ENCODE measurements at regions not wholly inside any gene's neighbourhood (a gene's known extent, or its start where the extent isn't known, plus 50 kb on each side); places are given as distances from the start of the nearest gene placed in this dataset.

- H3K4me3 Mint-ChIP-seq, result no peak overlapping the region
- ATAC-seq (ENCODE audit: low read depth) (peak; percentile 52), DNase-seq (ENCODE audit: low spot score in 2 of 2) (no peak)
- H3K9me3 Mint-ChIP-seq, result no peaks in the 10 kb centered on the region
- no peaks in the 10 kb centered on the region for H3K36me3 Mint-ChIP-seq
- H3K27me3 Mint-ChIP-seq, result peaks cover 9% of the 10 kb centered on the region
- peaks cover 2% of the 10 kb centered on the region for H3K4me1 Mint-ChIP-seq
- no peak overlapping the region for H3K27ac Mint-ChIP-seq
Observed at GRCh38 chr2:176814740-176815367, 397.7 kb upstream of the HNRNPA3 start.

- Mint-ChIP-seq H3K27ac (no peak overlapping the region), H3K9me3 (no peaks in the 10 kb centered on the region), H3K36me3 (no peaks in the 10 kb centered on the region), H3K4me3 (no peak overlapping the region), H3K27me3 (peaks cover 13% of the 10 kb centered on the region), H3K4me1 (peaks cover 2% of the 10 kb centered on the region)
- no peak for DNase-seq (ENCODE audit: low spot score in 2 of 2)
- ATAC-seq (ENCODE audit: low read depth), result no peak
Observed at GRCh38 chr2:176817061-176817565, 395.5 kb upstream of the HNRNPA3 start.

- no peaks in the 10 kb centered on the region for H3K36me3 Mint-ChIP-seq
Observed at GRCh38 chr2:176818076-176818475, 394.5 kb upstream of the HNRNPA3 start.

DNA sequence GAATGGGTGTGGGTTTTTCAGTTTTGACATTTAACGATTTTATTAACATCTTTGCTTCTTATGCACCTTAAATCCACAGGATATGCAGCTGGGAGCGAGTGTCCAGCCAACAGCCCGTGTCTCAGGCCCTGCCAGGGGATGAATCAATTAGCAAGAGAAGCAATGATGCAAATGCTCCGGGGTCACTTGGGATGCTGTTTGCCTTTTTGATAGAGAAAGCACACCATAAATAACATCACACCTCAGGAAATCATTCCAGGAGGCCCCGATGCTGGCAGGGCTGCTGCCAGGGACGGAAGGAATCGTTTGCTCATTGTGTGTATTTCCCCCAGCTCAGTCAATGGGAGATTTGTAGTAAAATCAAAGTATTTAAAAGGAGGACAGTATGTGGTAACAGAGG lies 394.0 kb upstream of the HNRNPA3 start:
- H3K27me3 Mint-ChIP-seq, result peaks cover 13% of the 10 kb centered on the region
- H3K9me3 Mint-ChIP-seq, result no peaks in the 10 kb centered on the region
- no peaks in the 10 kb centered on the region for H3K36me3 Mint-ChIP-seq
- H3K4me1 Mint-ChIP-seq, result peaks cover 2% of the 10 kb centered on the region
- ATAC-seq (ENCODE audit: low read depth) (no peak), DNase-seq (ENCODE audit: low spot score in 2 of 2) (no peak)
- H3K27ac Mint-ChIP-seq, result no peak overlapping the region
- no peak overlapping the region for H3K4me3 Mint-ChIP-seq

More at GRCh38 chr2:176818076-176818475, 394.5 kb upstream of the HNRNPA3 start:
- ATAC-seq (ENCODE audit: low read depth), result no peak
- no peaks in the 10 kb centered on the region for H3K9me3 Mint-ChIP-seq
- H3K4me1 Mint-ChIP-seq, result peaks cover 2% of the 10 kb centered on the region
- no peak overlapping the region for H3K4me3 Mint-ChIP-seq
- peaks cover 13% of the 10 kb centered on the region for H3K27me3 Mint-ChIP-seq
- no peak overlapping the region for H3K27ac Mint-ChIP-seq
- DNase-seq (ENCODE audit: low spot score in 2 of 2), result no peak

DNA sequence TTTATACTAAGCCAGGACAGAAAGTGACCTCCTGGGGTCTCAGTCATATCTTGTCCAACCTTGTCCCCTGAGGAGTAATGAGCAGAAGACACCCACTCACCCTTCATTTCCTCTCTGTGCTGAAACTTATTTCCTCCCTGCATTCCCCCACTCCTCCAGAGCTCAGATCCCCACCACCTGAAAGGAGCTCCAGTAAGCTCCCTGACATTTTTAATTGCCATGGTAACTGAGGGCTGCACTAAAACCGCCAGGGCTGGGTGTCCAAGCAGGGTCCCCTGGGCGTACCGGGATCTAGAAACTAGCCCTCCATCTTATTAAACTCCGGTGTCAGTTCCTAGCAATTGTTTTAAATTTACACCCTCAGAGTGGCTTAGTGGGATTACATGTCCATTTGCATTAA lies 393.3 kb upstream of the HNRNPA3 start:
- H3K27me3 Mint-ChIP-seq, result peaks cover 15% of the 10 kb centered on the region
- DNase-seq (ENCODE audit: low spot score in 2 of 2) (no peak), ATAC-seq (ENCODE audit: low read depth) (no peak)
- peaks cover 2% of the 10 kb centered on the region for H3K4me1 Mint-ChIP-seq
- H3K9me3 Mint-ChIP-seq, result no peaks in the 10 kb centered on the region
- no peaks in the 10 kb centered on the region for H3K36me3 Mint-ChIP-seq
- H3K4me3 Mint-ChIP-seq, result no peak overlapping the region
- no peak overlapping the region for H3K27ac Mint-ChIP-seq

DNA sequence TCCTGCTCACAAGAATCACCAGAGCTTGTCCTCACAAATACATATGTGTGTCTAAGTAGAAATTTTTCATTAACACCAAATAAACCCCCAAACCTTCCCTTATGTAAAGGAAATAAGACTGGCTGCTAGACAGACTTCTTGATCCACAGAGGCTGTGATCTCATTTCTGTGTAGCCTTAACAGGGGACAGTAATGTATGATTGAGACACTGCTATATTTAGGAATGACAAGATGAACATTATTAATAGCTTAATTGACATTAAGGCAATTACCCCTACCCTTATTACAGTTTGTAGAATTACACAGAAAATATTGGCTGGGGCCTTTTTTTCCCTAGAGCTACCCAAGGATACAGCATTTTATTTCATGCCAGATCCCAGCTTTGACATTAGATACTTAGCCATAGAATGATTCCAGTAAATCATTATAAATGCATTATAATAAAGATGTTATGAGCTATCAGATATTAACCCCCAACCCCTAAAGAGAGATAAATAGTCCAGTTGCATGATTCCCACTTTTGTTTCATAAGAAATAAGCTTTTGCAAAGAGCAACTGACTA lies 392.1 kb upstream of the HNRNPA3 start:
- no peak for DNase-seq (ENCODE audit: low spot score in 2 of 2)
- no peak for ATAC-seq (ENCODE audit: low read depth)
- Mint-ChIP-seq H3K4me3 (no peak overlapping the region), H3K27ac (no peak overlapping the region), H3K36me3 (no peaks in the 10 kb centered on the region), H3K27me3 (peaks cover 14% of the 10 kb centered on the region), H3K4me1 (no peaks in the 10 kb centered on the region), H3K9me3 (no peaks in the 10 kb centered on the region)

DNA sequence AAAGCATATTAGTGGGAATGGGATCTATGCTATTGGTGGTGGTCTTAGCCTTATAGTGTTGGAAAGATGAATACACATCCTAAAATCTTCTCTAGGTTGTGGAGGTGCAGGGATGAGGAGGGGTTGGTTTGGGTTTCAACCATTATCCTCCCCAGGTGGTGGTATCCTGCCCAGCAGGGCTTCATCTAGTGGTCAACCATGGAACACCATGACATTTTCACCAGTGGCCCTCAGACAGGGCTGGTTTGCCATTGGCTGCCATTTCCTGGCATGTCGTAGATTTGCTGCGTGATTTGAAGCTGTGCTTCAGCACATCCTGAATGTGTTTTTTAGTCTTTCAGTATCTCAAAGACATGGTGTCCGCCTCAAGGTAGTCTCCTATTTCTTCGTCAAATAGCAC lies 391.2 kb upstream of the HNRNPA3 start:
- DNase-seq (ENCODE audit: low spot score in 2 of 2), result no peak
- no peaks in the 10 kb centered on the region for H3K36me3 Mint-ChIP-seq
- no peak overlapping the region for H3K4me3 Mint-ChIP-seq
- H3K4me1 Mint-ChIP-seq, result no peaks in the 10 kb centered on the region
- H3K9me3 Mint-ChIP-seq, result no peaks in the 10 kb centered on the region
- H3K27ac Mint-ChIP-seq, result no peak overlapping the region
- no peak for ATAC-seq (ENCODE audit: low read depth)
- peaks cover 11% of the 10 kb centered on the region for H3K27me3 Mint-ChIP-seq

GRCh38 chr2:176822060-176822459 lies 390.5 kb upstream of the HNRNPA3 start:
- H3K4me3 Mint-ChIP-seq, result no peak overlapping the region
- no peak for DNase-seq (ENCODE audit: low spot score in 2 of 2)
- no peak for ATAC-seq (ENCODE audit: low read depth)
- H3K9me3 Mint-ChIP-seq, result no peaks in the 10 kb centered on the region
- peaks cover 11% of the 10 kb centered on the region for H3K27me3 Mint-ChIP-seq
- H3K36me3 Mint-ChIP-seq, result no peaks in the 10 kb centered on the region
- H3K4me1 Mint-ChIP-seq, result no peaks in the 10 kb centered on the region
- H3K27ac Mint-ChIP-seq, result no peak overlapping the region

GRCh38 chr2:176826356-176826755 lies 386.2 kb upstream of the HNRNPA3 start:
- Mint-ChIP-seq H3K9me3 (no peaks in the 10 kb centered on the region), H3K4me1 (no peaks in the 10 kb centered on the region), H3K4me3 (no peak overlapping the region), H3K27me3 (peaks cover 9% of the 10 kb centered on the region), H3K27ac (no peak overlapping the region), H3K36me3 (no peaks in the 10 kb centered on the region)
- no peak for DNase-seq (ENCODE audit: low spot score in 2 of 2)
- ATAC-seq (ENCODE audit: low read depth), result no peak

DNA sequence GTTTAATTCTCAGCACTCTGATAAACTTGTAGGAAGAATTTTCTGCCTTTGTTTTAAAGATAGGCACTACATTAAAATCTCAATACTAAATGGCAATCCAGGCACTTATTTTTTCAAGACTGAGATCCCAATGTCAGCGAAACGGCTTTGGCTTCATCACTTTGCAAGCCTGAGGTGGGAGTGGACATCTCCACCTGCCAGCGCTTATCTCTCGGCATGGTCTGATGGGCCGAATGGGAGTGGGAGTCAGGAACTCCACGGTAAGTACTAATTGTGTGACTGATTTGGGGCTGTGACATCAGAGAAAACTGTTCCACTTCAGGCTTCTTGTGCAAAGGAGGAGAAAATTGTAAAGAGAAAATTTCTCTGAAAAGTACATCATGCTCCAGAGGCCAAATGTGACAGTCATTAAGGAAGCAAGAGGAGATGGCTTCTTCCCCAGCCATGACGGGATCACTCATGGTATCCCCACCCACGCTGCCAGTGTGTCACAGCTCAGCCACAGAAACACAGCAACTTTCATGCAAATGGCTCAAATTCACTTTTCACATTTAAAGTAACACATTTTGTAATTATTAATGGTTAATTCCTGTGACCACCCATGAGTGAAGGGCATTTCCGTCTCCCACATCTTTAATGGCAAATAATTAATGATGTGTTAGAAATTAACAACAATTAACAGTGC lies 385.5 kb upstream of the HNRNPA3 start:
- Mint-ChIP-seq H3K4me1 (no peaks in the 10 kb centered on the region), H3K36me3 (no peaks in the 10 kb centered on the region), H3K27me3 (peaks cover 7% of the 10 kb centered on the region), H3K27ac (no peak overlapping the region), H3K4me3 (no peak overlapping the region), H3K9me3 (no peaks in the 10 kb centered on the region)
- ATAC-seq (ENCODE audit: low read depth) (no peak), DNase-seq (ENCODE audit: low spot score in 2 of 2) (no peak)

DNA sequence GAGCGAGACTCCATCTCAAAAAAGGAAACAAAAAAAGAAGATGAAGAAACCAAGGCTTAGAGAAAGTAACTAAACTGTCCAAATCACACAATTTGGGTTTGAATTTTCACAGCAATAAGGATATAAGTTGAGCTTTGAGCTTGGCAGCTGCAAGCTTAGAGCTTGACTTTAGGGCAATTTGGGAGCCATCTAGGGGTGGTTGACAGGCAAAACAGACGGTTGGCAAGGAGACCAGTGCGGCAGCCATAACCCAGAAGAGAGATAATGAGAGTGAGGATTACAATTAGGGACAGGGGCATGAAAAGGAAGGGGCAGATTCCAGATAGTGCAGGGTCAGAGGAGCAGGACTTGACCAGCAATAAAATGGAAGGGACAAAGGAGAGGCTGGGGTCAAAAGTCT lies 382.2 kb upstream of the HNRNPA3 start:
- no peaks in the 10 kb centered on the region for H3K4me1 Mint-ChIP-seq
- no peak overlapping the region for H3K4me3 Mint-ChIP-seq
- H3K9me3 Mint-ChIP-seq, result no peaks in the 10 kb centered on the region
- H3K27ac Mint-ChIP-seq, result no peak overlapping the region
- no peak for ATAC-seq (ENCODE audit: low read depth)
- DNase-seq (ENCODE audit: low spot score in 2 of 2), result no peak
- H3K36me3 Mint-ChIP-seq, result no peaks in the 10 kb centered on the region
- H3K27me3 Mint-ChIP-seq, result peaks cover 7% of the 10 kb centered on the region

DNA sequence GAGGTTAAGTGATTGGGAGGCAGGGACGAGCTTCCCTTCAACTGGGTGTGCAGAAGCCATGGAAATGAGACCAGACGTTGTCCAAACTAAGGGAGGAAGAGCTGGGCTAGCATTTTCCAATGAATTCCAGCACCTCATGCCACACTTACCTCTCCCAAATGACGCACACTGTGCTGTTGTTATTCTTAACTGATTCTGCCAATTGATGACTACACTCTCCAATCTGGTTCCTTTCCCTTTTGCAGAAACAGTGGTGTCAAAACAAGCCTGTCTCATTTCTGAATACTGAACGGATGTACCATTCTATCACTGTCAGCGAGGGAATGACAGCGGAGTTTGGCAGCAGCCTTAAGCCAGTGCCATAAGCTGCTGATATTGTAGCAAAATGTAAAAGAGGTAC lies 380.5 kb upstream of the HNRNPA3 start:
- Mint-ChIP-seq H3K36me3 (no peaks in the 10 kb centered on the region), H3K4me3 (no peak overlapping the region), H3K9me3 (no peaks in the 10 kb centered on the region), H3K4me1 (no peaks in the 10 kb centered on the region), H3K27ac (no peak overlapping the region), H3K27me3 (peaks cover 8% of the 10 kb centered on the region)
- DNase-seq (ENCODE audit: low spot score in 2 of 2) (no peak), ATAC-seq (ENCODE audit: low read depth) (no peak)

DNA sequence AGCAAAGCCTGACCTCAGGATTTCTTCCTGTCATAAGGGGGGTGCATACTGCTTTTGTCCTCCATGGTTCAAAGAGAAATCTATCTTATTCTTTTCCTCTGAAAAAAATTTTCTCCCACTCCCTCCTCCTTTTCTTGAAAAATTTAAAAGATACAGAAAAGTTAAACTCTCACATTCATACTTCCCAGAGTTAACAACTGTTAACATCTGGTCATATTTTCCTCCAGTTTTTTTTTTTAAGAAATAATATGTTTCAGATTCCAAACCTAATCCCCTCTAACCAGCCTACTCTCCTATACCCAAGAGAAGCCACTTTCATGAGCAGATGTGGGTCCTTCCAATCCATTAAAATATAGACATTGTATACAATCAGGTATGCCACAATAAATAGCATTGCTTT lies 378.9 kb upstream of the HNRNPA3 start:
- DNase-seq (ENCODE audit: low spot score in 2 of 2), result no peak
- Mint-ChIP-seq H3K9me3 (no peaks in the 10 kb centered on the region), H3K27me3 (peaks cover 8% of the 10 kb centered on the region), H3K4me3 (no peak overlapping the region), H3K27ac (no peak overlapping the region), H3K36me3 (no peaks in the 10 kb centered on the region), H3K4me1 (no peaks in the 10 kb centered on the region)
- ATAC-seq (ENCODE audit: low read depth), result no peak

DNA sequence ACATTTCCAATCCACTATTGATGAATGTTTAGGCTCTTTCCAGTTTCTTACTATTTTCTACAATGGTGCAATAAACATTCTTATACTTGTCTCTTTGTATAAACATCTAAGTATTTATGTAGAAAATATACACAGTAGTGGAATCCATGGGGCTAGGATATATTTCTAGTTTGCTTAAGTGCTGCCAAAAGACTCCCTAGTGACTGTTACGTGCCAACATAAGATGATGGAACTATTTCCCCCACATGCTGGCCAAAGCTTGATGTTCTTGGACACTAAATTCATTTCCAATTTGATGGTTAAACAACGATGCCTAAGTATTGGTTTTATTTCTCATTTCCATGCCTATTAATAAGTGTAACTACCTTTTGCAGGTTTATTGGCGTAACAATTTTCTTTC lies 378.4 kb upstream of the HNRNPA3 start:
- Mint-ChIP-seq H3K9me3 (no peaks in the 10 kb centered on the region), H3K27ac (no peak overlapping the region), H3K27me3 (peaks cover 6% of the 10 kb centered on the region), H3K4me3 (no peak overlapping the region), H3K4me1 (no peaks in the 10 kb centered on the region), H3K36me3 (no peaks in the 10 kb centered on the region)
- DNase-seq (ENCODE audit: low spot score in 2 of 2) (no peak), ATAC-seq (ENCODE audit: low read depth) (no peak)

Data from memory B cell (primary cell).